Activated CD4-positive, alpha-beta T cell treated with anti-CD3 and anti-CD28 coated beads for 36 hours (primary cell): ENCODE measurements at regions not wholly inside any gene's neighbourhood (a gene's known extent, or its start where the extent isn't known, plus 50 kb on each side); places are given as distances from the start of the nearest gene placed in this dataset.

Source experiments
- ATAC-seq: fragments of 200-7000 bp; cut with Tn5 transposase; one replicate; pipeline ENCODE4 v1.10.0; 2021; ENCODE audit warnings: mild to moderate bottlenecking, moderate library complexity
- CTCF ChIA-PET: fragments of 350-600 bp; sonication (Branson Sonifier 250); formaldehyde crosslinking; loops from one replicate; lab custom pipeline; 2021; ENCODE audit warnings: antibody characterized with exemption; lab: Charles Lee
- POLR2A ChIA-PET: fragments of 350-600 bp; sonication (Branson Sonifier 250); formaldehyde crosslinking; loops from one replicate; lab custom pipeline; 2021; ENCODE audit warnings: antibody characterized with exemption, inconsistent platforms; lab: Charles Lee
- DNase-seq: peaks from one replicate; pipeline ENCODE4 v3.0.0-alpha.2; 2020
- H3K27ac Mint-ChIP-seq: one replicate; pipeline ENCODE4 v1.8.0; 2021; ENCODE audit warnings: mixed read lengths
- H3K27me3 Mint-ChIP-seq: one replicate; pipeline ENCODE4 v1.8.0; 2021; ENCODE audit warnings: mixed read lengths
- H3K36me3 Mint-ChIP-seq: one replicate; pipeline ENCODE4 v1.8.0; 2021; ENCODE audit warnings: low read depth, mixed read lengths
- H3K4me1 Mint-ChIP-seq: one replicate; pipeline ENCODE4 v1.8.0; 2021; ENCODE audit warnings: mixed read lengths
- H3K4me3 Mint-ChIP-seq: one replicate; pipeline ENCODE4 v1.8.0; 2021; ENCODE audit warnings: mild to moderate bottlenecking, moderate library complexity, mixed read lengths
- H3K9me3 Mint-ChIP-seq: one replicate; pipeline ENCODE4 v1.8.0; 2021; ENCODE audit warnings: low read depth, mixed read lengths
- intact Hi-C, 2 experiments: fragments of 100-400 bp; cut with DNase I in 1 of 2; cut with micrococcal nuclease in 1 of 2; formaldehyde crosslinking; loops; one replicate each; pipeline versions ENCODE4 v1.14.2 to v1.15.1; 2022 to 2024; cut with DNase I, micrococcal nuclease

GRCh38 chr2:226618875-226619605, 180.6 kb downstream of the IRS1 start:
- intact Hi-C loops = no loop called here
- no peak overlapping the region for H3K27ac Mint-ChIP-seq
- DNase-seq (no peak), ATAC-seq (no peak)
- H3K4me3 Mint-ChIP-seq = no peak overlapping the region
- no peaks in the 10 kb centered on the region for H3K9me3 Mint-ChIP-seq
- H3K36me3 Mint-ChIP-seq = no peaks in the 10 kb centered on the region
- H3K27me3 Mint-ChIP-seq = peaks cover 2% of the 10 kb centered on the region
- no peaks in the 10 kb centered on the region for H3K4me1 Mint-ChIP-seq
- ChIA-PET CTCF (interaction anchor here (1.2 kb wide), 1 partner anchor 184 kb away, joined by 4 read pairs; no protein-coding TSS in a partner anchor), POLR2A (no interaction called here)

- Mint-ChIP-seq H3K36me3 (no peaks in the 10 kb centered on the region), H3K4me1 (no peaks in the 10 kb centered on the region), H3K27ac (no peak overlapping the region), H3K9me3 (no peaks in the 10 kb centered on the region), H3K4me3 (no peak overlapping the region), H3K27me3 (peaks cover 2% of the 10 kb centered on the region)
- ChIA-PET POLR2A (no interaction called here), CTCF (no interaction called here)
- ATAC-seq (no peak), DNase-seq (no peak)
- intact Hi-C loops = no loop called here
Measured at GRCh38 chr2:226618544-226618874, 181.1 kb downstream of the IRS1 start.

GRCh38 chr2:226615891-226616290, 183.7 kb downstream of the IRS1 start:
- Mint-ChIP-seq H3K4me3 (no peak overlapping the region), H3K4me1 (no peaks in the 10 kb centered on the region), H3K9me3 (no peaks in the 10 kb centered on the region), H3K36me3 (no peaks in the 10 kb centered on the region), H3K27ac (no peak overlapping the region), H3K27me3 (peaks cover 4% of the 10 kb centered on the region)
- ATAC-seq (no peak), DNase-seq (no peak)
- intact Hi-C loops = no loop called here
- POLR2A ChIA-PET = no interaction called here
- CTCF ChIA-PET = no interaction called here

GRCh38 chr2:226611944-226612318, 187.7 kb downstream of the IRS1 start:
- CTCF ChIA-PET = no interaction called here
- no peak for DNase-seq
- no peak overlapping the region for H3K4me3 Mint-ChIP-seq

GRCh38 chr2:226611196-226611943, 188.2 kb downstream of the IRS1 start:
- H3K27me3 Mint-ChIP-seq = peaks cover 8% of the 10 kb centered on the region
- intact Hi-C loops = no loop called here
- H3K36me3 Mint-ChIP-seq = no peaks in the 10 kb centered on the region
- no peak for DNase-seq
- no peaks in the 10 kb centered on the region for H3K4me1 Mint-ChIP-seq
- ChIA-PET CTCF (no interaction called here), POLR2A (no interaction called here)
- no peak overlapping the region for H3K4me3 Mint-ChIP-seq
- no peak overlapping the region for H3K27ac Mint-ChIP-seq
- H3K9me3 Mint-ChIP-seq = no peaks in the 10 kb centered on the region
- no peak for ATAC-seq

More at GRCh38 chr2:226611944-226612318, 187.7 kb downstream of the IRS1 start:
- ATAC-seq = no peak
- intact Hi-C loops = no loop called here
- no peaks in the 10 kb centered on the region for H3K36me3 Mint-ChIP-seq
- H3K27ac Mint-ChIP-seq = no peak overlapping the region
- no peaks in the 10 kb centered on the region for H3K9me3 Mint-ChIP-seq
- H3K27me3 Mint-ChIP-seq = peaks cover 8% of the 10 kb centered on the region
- H3K4me1 Mint-ChIP-seq = no peaks in the 10 kb centered on the region
- POLR2A ChIA-PET = no interaction called here

- CTCF ChIA-PET = no interaction called here
- ATAC-seq = no peak
- POLR2A ChIA-PET = no interaction called here
Measured at GRCh38 chr2:226609366-226609765, 190.3 kb downstream of the IRS1 start.

GRCh38 chr2:226608451-226608850, 191.2 kb downstream of the IRS1 start:
- Mint-ChIP-seq H3K4me1 (no peaks in the 10 kb centered on the region), H3K9me3 (no peaks in the 10 kb centered on the region), H3K27ac (no peak overlapping the region), H3K36me3 (no peaks in the 10 kb centered on the region), H3K27me3 (peaks cover 10% of the 10 kb centered on the region), H3K4me3 (no peak overlapping the region)
- CTCF ChIA-PET = no interaction called here
- ATAC-seq (no peak), DNase-seq (no peak)
- POLR2A ChIA-PET = no interaction called here
- intact Hi-C loops = no loop called here

More at GRCh38 chr2:226609366-226609765, 190.3 kb downstream of the IRS1 start:
- Mint-ChIP-seq H3K36me3 (no peaks in the 10 kb centered on the region), H3K4me3 (no peak overlapping the region), H3K9me3 (no peaks in the 10 kb centered on the region), H3K4me1 (no peaks in the 10 kb centered on the region), H3K27me3 (peaks cover 10% of the 10 kb centered on the region), H3K27ac (no peak overlapping the region)
- intact Hi-C loops = no loop called here
- DNase-seq = no peak

- POLR2A ChIA-PET = no interaction called here
- Mint-ChIP-seq H3K27ac (no peak overlapping the region), H3K27me3 (peaks cover 13% of the 10 kb centered on the region), H3K4me3 (no peak overlapping the region), H3K4me1 (no peaks in the 10 kb centered on the region), H3K9me3 (no peaks in the 10 kb centered on the region), H3K36me3 (no peaks in the 10 kb centered on the region)
- DNase-seq (no peak), ATAC-seq (no peak)
- intact Hi-C loops = no loop called here
- CTCF ChIA-PET = no interaction called here
Measured at GRCh38 chr2:226607379-226607778, 192.2 kb downstream of the IRS1 start.

- CTCF ChIA-PET = no interaction called here
- POLR2A ChIA-PET = no interaction called here
- H3K4me1 Mint-ChIP-seq = no peaks in the 10 kb centered on the region
- intact Hi-C loops = no loop called here
- ATAC-seq (no peak), DNase-seq (no peak)
- peaks cover 12% of the 10 kb centered on the region for H3K27me3 Mint-ChIP-seq
- H3K4me3 Mint-ChIP-seq = no peak overlapping the region
- H3K9me3 Mint-ChIP-seq = no peaks in the 10 kb centered on the region
- H3K27ac Mint-ChIP-seq = no peak overlapping the region
- H3K36me3 Mint-ChIP-seq = no peaks in the 10 kb centered on the region
Measured at GRCh38 chr2:226605642-226606041, 194.0 kb downstream of the IRS1 start.

- intact Hi-C loops = no loop called here
- no peak overlapping the region for H3K27ac Mint-ChIP-seq
- H3K4me3 Mint-ChIP-seq = no peak overlapping the region
Measured at GRCh38 chr2:226603606-226604005, 196.0 kb downstream of the IRS1 start.

GRCh38 chr2:226601881-226602662, 197.5 kb downstream of the IRS1 start:
- no peak overlapping the region for H3K4me3 Mint-ChIP-seq
- no peaks in the 10 kb centered on the region for H3K4me1 Mint-ChIP-seq
- peaks cover 12% of the 10 kb centered on the region for H3K27me3 Mint-ChIP-seq
- DNase-seq (no peak), ATAC-seq (no peak)
- no peaks in the 10 kb centered on the region for H3K36me3 Mint-ChIP-seq
- intact Hi-C loops = no loop called here
- no peaks in the 10 kb centered on the region for H3K9me3 Mint-ChIP-seq
- CTCF ChIA-PET = interaction anchor here (0.9 kb wide), 1 partner anchor 11 kb away, joined by 3 read pairs; no protein-coding TSS in a partner anchor
- H3K27ac Mint-ChIP-seq = no peak overlapping the region
- POLR2A ChIA-PET = no interaction called here

More at GRCh38 chr2:226603606-226604005, 196.0 kb downstream of the IRS1 start:
- DNase-seq = no peak
- CTCF ChIA-PET = interaction anchor here (1.0 kb wide), 1 partner anchor 197 kb away, joined by 3 read pairs; no protein-coding TSS in a partner anchor
- peaks cover 14% of the 10 kb centered on the region for H3K27me3 Mint-ChIP-seq
- H3K4me1 Mint-ChIP-seq = no peaks in the 10 kb centered on the region
- H3K36me3 Mint-ChIP-seq = no peaks in the 10 kb centered on the region
- no peaks in the 10 kb centered on the region for H3K9me3 Mint-ChIP-seq
- ATAC-seq = no peak
- POLR2A ChIA-PET = no interaction called here
